Endothelial cell (in vitro differentiated cells): ENCODE measurements at regions not wholly inside any gene's neighbourhood (a gene's known extent, or its start where the extent isn't known, plus 50 kb on each side); places are given as distances from the start of the nearest gene placed in this dataset.

ENCODE experiments used
- DNase-seq: peaks from one replicate; pipeline ENCODE4 v3.0.0; 2021; ENCODE audit warnings: low spot score
- H3K27ac Mint-ChIP-seq: one replicate; pipeline ENCODE4 v1.8.0; 2021; ENCODE audit warnings: mixed read lengths, inconsistent platforms; ENCODE audit not compliant: unreplicated experiment
- H3K27me3 Mint-ChIP-seq: one replicate; pipeline ENCODE4 v1.8.0; 2021; ENCODE audit warnings: mild to moderate bottlenecking, moderate library complexity, mixed read lengths, inconsistent platforms; ENCODE audit not compliant: unreplicated experiment
- H3K36me3 Mint-ChIP-seq: one replicate; pipeline ENCODE4 v1.8.0; 2021; ENCODE audit warnings: mild to moderate bottlenecking, low read depth, mixed read lengths, inconsistent platforms; ENCODE audit not compliant: unreplicated experiment
- H3K4me1 Mint-ChIP-seq: one replicate; pipeline ENCODE4 v1.8.0; 2021; ENCODE audit warnings: mild to moderate bottlenecking, mixed read lengths, inconsistent platforms; ENCODE audit not compliant: unreplicated experiment
- H3K4me3 Mint-ChIP-seq: one replicate; pipeline ENCODE4 v1.8.0; 2021; ENCODE audit warnings: mild to moderate bottlenecking, mixed read lengths, inconsistent platforms; ENCODE audit not compliant: unreplicated experiment
- H3K9me3 Mint-ChIP-seq: one replicate; pipeline ENCODE4 v1.8.0; 2021; ENCODE audit warnings: mixed read lengths, inconsistent platforms; ENCODE audit not compliant: unreplicated experiment
- CTCF ChIP-seq: fragments of 200-600 bp; sonication (generic); IDR thresholded peaks from one replicate; pipeline ENCODE4 v1.5.0; 2021; ENCODE audit warnings: antibody characterized with exemption; ENCODE audit not compliant: unreplicated experiment

- Mint-ChIP-seq H3K27me3 (peaks cover 2% of the 10 kb centered on the region), H3K4me3 (no peak overlapping the region), H3K9me3 (no peaks in the 10 kb centered on the region), H3K4me1 (no peaks in the 10 kb centered on the region), H3K36me3 (no peaks in the 10 kb centered on the region), H3K27ac (no peak overlapping the region)
- TF ChIP-seq CTCF: no peak
- DNase-seq: no peak
Measured at GRCh38 chr1:88265606-88266005, 418.5 kb upstream of the PKN2 start.

- TF ChIP-seq CTCF: no peak
- Mint-ChIP-seq H3K9me3 (no peaks in the 10 kb centered on the region), H3K36me3 (no peaks in the 10 kb centered on the region), H3K27me3 (peaks cover 2% of the 10 kb centered on the region), H3K4me1 (no peaks in the 10 kb centered on the region), H3K27ac (no peak overlapping the region), H3K4me3 (no peak overlapping the region)
- no peak for DNase-seq
Measured at GRCh38 chr1:88266051-88266450, 418.0 kb upstream of the PKN2 start.

- H3K27me3 Mint-ChIP-seq: peaks cover 2% of the 10 kb centered on the region
- no peak for DNase-seq
Measured at GRCh38 chr1:88272216-88272615, 411.9 kb upstream of the PKN2 start.

GRCh38 chr1:88274431-88274830 is 409.6 kb upstream of the PKN2 start:
- Mint-ChIP-seq H3K4me3 (no peak overlapping the region), H3K27ac (no peak overlapping the region), H3K27me3 (no peaks in the 10 kb centered on the region), H3K4me1 (no peaks in the 10 kb centered on the region), H3K9me3 (no peaks in the 10 kb centered on the region), H3K36me3 (no peaks in the 10 kb centered on the region)
- no peak for TF ChIP-seq CTCF
- DNase-seq: no peak

More at GRCh38 chr1:88272216-88272615, 411.9 kb upstream of the PKN2 start:
- Mint-ChIP-seq H3K9me3 (no peaks in the 10 kb centered on the region), H3K36me3 (no peaks in the 10 kb centered on the region), H3K4me1 (no peaks in the 10 kb centered on the region), H3K27ac (no peak overlapping the region), H3K4me3 (no peak overlapping the region)
- no peak for TF ChIP-seq CTCF

- Mint-ChIP-seq H3K36me3 (no peaks in the 10 kb centered on the region), H3K27me3 (no peaks in the 10 kb centered on the region), H3K27ac (no peak overlapping the region), H3K4me3 (no peak overlapping the region), H3K4me1 (no peaks in the 10 kb centered on the region), H3K9me3 (no peaks in the 10 kb centered on the region)
- no peak for DNase-seq
- no peak for TF ChIP-seq CTCF
Measured at GRCh38 chr1:88275259-88275862, 408.7 kb upstream of the PKN2 start.
